Tibial nerve (tissue), 4 donors: ENCODE measurements at regions not wholly inside any gene's neighbourhood (a gene's known extent, or its start where the extent isn't known, plus 50 kb on each side); places are given as distances from the start of the nearest gene placed in this dataset.

ENCODE experiments used
- EP300 ChIP-seq, 2 donors: sonication (generic); formaldehyde crosslinking; IDR thresholded peaks; one replicate each; pipeline ENCODE4 v1.6.1; 2017; ENCODE audit warnings: antibody characterized with exemption in 2 of 2, mild to moderate bottlenecking in 1 of 2
- POLR2A ChIP-seq, 2 donors: fragments of 450-650 bp; IDR thresholded peaks; one replicate each; pipeline ENCODE4 v1.6.1; 2017; ENCODE audit warnings: antibody characterized with exemption in 2 of 2, mild to moderate bottlenecking in 2 of 2, moderate library complexity in 2 of 2
- TF ChIP-seq, protein P1 (sequence below), 5 experiments: fragments of 200-600 bp in 3 of 5; fragments of 450-650 bp in 2 of 5; sonication (generic) in 3 of 5; IDR thresholded peaks; one replicate each; pipeline ENCODE4 v1.5.1; 2016 to 2019; ENCODE audit warnings: antibody characterized with exemption in 5 of 5, mild to moderate bottlenecking in 3 of 5, moderate library complexity in 2 of 5

DNA sequence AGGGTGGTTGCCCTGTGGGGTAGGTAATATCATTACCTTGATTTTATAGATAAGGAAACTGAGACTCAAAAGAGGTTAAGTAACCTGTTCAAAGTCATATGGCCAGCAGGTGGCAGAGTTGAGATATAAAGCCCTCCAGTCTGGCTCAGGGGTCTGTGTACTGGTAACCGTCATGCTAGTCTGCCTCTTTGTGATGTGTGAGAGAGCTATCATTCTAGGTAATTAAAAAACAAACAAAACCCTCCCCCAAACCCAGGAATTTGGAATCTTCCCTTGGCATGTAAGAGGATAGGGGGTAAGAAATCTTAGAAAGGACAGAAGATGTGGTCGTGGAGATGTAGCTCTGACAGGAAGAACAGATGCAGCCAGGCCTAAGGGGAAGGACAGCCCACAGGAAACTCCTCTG lies 206.0 kb downstream of the CDC5L start:
- TF ChIP-seq POLR2A (IDR thresholded peaks at IDR 0.05) (no peak), EP300 (IDR thresholded peaks at IDR 0.05) (no peak)
- TF ChIP-seq, protein P1, sequence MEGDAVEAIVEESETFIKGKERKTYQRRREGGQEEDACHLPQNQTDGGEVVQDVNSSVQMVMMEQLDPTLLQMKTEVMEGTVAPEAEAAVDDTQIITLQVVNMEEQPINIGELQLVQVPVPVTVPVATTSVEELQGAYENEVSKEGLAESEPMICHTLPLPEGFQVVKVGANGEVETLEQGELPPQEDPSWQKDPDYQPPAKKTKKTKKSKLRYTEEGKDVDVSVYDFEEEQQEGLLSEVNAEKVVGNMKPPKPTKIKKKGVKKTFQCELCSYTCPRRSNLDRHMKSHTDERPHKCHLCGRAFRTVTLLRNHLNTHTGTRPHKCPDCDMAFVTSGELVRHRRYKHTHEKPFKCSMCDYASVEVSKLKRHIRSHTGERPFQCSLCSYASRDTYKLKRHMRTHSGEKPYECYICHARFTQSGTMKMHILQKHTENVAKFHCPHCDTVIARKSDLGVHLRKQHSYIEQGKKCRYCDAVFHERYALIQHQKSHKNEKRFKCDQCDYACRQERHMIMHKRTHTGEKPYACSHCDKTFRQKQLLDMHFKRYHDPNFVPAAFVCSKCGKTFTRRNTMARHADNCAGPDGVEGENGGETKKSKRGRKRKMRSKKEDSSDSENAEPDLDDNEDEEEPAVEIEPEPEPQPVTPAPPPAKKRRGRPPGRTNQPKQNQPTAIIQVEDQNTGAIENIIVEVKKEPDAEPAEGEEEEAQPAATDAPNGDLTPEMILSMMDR (IDR thresholded peaks at IDR 0.05), result peak in 4 of 5 experiments; percentile 21 to 35 (median 27)
